ENCODE measurements at regions not wholly inside any gene's neighbourhood (a gene's known extent, or its start where the extent isn't known, plus 50 kb on each side); places are given as distances from the start of the nearest gene placed in this dataset.

DNA sequence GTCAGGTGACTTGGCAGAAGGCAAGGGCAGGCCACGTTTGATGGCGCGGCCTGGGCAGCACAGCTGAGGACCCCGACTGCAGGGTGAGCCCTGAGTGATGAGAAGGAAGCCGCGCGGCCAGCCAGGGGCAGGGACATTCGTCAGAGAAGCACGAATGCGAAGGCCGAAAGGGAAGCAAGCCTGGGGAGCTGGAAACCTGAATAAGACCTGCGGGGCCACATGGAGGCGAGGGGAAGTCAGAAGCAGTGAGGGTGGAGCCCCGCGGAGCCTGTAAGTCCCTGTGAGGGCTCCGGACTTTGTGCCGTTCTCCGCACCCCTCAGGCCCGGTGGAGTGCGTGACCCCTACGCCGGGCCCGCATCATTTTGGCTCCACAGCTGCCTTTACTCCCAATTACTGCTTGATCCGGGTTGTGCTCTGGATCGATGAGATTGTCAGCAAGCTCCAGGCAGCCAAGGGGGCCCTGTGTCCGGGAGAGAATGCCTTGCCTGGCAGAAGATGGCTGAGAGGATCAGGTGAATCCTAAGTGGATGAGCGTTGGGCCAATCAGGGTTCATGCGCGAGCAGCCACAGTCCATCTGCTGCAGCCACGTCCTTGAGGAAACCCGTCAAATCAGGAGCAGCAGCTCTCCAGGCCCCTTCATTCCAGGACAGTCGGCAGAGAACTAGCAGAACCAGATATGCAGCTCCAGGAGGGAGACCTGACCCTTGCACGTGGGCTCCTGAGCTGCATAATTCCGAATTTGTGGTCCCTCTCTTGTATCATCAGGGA is 293.3 kb upstream of the SHH start:
- 73 to 77% (median 77%) methylated on average over 32 to 34 of the region's 34 CpGs for WGBS, 3 donors

DNA sequence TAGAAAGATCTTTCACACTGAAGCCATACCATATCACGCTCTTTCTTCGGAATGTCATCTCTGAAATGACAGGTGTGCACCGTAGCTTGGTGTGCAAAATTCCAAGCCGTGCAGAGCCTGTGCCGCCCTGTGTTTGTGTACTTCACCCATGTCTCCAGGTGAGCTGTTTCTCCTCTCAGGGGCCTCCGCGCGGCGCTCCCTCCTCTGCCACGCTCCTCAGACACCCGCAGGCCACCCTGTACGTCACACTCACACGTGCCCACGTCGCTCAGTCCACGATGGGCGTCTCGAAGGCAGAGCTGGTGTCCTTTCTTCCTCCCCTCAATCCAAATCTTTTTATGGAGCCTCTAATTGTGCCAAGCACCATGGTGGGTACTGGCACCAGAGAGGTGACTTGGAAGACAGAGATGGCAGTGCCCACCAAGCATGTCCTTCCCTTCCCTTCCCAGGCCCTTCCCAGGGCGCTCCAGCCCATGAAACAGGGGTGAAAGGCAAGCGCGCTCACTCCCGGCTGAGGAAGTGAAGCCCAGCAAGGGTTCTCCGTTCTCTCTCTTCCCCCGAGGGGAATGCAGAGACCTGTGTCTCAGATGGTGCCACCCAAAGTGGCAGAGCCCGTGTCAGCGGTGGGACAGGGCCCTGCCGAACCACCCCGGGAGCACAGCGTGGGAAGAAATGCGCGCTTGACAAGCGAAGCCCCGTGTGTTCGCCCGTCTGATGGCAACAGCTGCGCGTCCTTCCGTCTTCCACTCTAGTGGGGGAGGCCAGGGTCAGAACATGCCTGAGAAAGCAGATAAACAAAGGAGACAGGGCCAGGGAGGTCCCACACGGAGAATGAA is 292.5 kb upstream of the SHH start:
- 84 to 87% (median 85%) methylated on average over 39 of the region's 39 CpGs for WGBS, 3 donors
- Histone ChIP-seq H3K27ac (no peak overlapping the region), H3K4me1 (ENCODE audit: insufficient read depth) (no peaks in the 10 kb centered on the region), H3K27me3 (no peaks in the 10 kb centered on the region), H3K9me3 (no peaks in the 10 kb centered on the region), H3K36me3 (no peaks in the 10 kb centered on the region), H3K4me3 (no peak overlapping the region)
- TF ChIP-seq POLR2A (IDR thresholded peaks at IDR 0.05): no peak
- TF ChIP-seq, protein P1, sequence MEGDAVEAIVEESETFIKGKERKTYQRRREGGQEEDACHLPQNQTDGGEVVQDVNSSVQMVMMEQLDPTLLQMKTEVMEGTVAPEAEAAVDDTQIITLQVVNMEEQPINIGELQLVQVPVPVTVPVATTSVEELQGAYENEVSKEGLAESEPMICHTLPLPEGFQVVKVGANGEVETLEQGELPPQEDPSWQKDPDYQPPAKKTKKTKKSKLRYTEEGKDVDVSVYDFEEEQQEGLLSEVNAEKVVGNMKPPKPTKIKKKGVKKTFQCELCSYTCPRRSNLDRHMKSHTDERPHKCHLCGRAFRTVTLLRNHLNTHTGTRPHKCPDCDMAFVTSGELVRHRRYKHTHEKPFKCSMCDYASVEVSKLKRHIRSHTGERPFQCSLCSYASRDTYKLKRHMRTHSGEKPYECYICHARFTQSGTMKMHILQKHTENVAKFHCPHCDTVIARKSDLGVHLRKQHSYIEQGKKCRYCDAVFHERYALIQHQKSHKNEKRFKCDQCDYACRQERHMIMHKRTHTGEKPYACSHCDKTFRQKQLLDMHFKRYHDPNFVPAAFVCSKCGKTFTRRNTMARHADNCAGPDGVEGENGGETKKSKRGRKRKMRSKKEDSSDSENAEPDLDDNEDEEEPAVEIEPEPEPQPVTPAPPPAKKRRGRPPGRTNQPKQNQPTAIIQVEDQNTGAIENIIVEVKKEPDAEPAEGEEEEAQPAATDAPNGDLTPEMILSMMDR (IDR thresholded peaks at IDR 0.05): no peak
- TF ChIP-seq EP300 (IDR thresholded peaks at IDR 0.05): no peak
- no peak for DNase-seq
- intact Hi-C loops (cut with DNase I): no loop called here

More for the DNA sequence above, 293.3 kb upstream of the SHH start:
- Histone ChIP-seq H3K4me1 (ENCODE audit: insufficient read depth) (no peaks in the 10 kb centered on the region), H3K27me3 (no peaks in the 10 kb centered on the region), H3K9me3 (no peaks in the 10 kb centered on the region), H3K4me3 (no peak overlapping the region), H3K36me3 (no peaks in the 10 kb centered on the region), H3K27ac (no peak overlapping the region)
- intact Hi-C loops (cut with DNase I): no loop called here
- TF ChIP-seq, protein P1 (IDR thresholded peaks at IDR 0.05): no peak
- TF ChIP-seq POLR2A (IDR thresholded peaks at IDR 0.05) (no peak), EP300 (IDR thresholded peaks at IDR 0.05) (no peak)
- no peak for DNase-seq

DNA sequence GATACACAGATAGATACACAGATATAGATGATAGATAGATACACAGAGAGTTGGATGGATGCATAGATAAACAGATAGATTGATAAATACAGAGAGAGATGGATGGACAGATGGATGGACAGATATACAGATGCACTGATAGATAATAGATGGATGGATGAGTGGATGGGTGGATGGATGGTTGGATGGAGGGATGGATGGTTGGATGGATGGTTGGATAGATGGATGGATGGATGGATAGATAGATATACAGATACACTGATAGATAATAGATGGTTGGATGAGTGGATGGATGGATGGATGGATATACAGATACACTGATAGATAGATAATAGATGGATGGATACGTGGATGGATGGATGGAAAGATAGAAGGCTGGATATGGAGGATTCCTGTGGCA is 290.0 kb upstream of the SHH start:
- no peaks in the 10 kb centered on the region for H3K27me3 ChIP-seq
- H3K27ac ChIP-seq: no peak overlapping the region
- no peak for DNase-seq
- no peaks in the 10 kb centered on the region for H3K9me3 ChIP-seq
- intact Hi-C loops (cut with DNase I): no loop called here
- TF ChIP-seq EP300 (IDR thresholded peaks at IDR 0.05) (no peak), POLR2A (IDR thresholded peaks at IDR 0.05) (no peak)
- TF ChIP-seq, protein P1 (IDR thresholded peaks at IDR 0.05): no peak
- H3K4me3 ChIP-seq: no peak overlapping the region
- WGBS, 3 donors: 76 to 81% (median 78%) methylated on average over 1 of the region's 1 CpG
- H3K4me1 ChIP-seq (ENCODE audit: insufficient read depth): no peaks in the 10 kb centered on the region
- H3K36me3 ChIP-seq: no peaks in the 10 kb centered on the region

DNA sequence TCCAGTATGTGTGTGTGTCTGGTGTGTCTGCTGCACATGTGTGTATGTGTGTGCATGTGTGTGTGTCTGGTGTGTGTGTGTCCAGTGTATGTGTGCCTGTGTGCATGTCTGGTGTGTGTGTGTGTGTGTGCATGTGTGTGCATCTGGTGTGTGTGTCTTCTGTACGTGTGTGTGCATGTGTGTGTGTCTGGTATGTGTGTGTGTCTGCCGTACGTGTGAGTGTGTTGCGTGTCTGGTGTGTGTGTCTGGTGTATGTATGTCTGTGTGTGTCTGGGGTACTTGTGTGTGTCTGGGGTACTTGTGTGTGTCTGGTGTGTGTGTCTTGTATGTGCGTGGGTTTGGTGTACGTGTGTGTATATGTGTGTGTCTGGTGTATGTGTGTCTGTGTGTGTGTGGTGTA is 289.1 kb upstream of the SHH start:
- WGBS, 3 donors: 93 to 96% (median 94%) methylated on average over 6 of the region's 6 CpGs
- DNase-seq: no peak
- Histone ChIP-seq H3K9me3 (no peaks in the 10 kb centered on the region), H3K4me3 (no peak overlapping the region), H3K4me1 (ENCODE audit: insufficient read depth) (no peaks in the 10 kb centered on the region), H3K36me3 (no peaks in the 10 kb centered on the region), H3K27me3 (no peaks in the 10 kb centered on the region), H3K27ac (no peak overlapping the region)
- intact Hi-C loops (cut with DNase I): no loop called here
- TF ChIP-seq, protein P1 (IDR thresholded peaks at IDR 0.05): no peak
- TF ChIP-seq EP300 (IDR thresholded peaks at IDR 0.05) (no peak), POLR2A (IDR thresholded peaks at IDR 0.05) (no peak)

Data from ovary (tissue), 7 donors.